K562 (cell line): ENCODE measurements at regions not wholly inside any gene's neighbourhood (a gene's known extent, or its start where the extent isn't known, plus 50 kb on each side); places are given as distances from the start of the nearest gene placed in this dataset.

Source experiments
- CHAMP1 ChIP-seq: fragments of 450-650 bp; IDR thresholded peaks from 2 replicates; pipeline ENCODE4 v1.6.1; 2016; ENCODE audit warnings: mild to moderate bottlenecking
- DEAF1 ChIP-seq: fragments of 450-650 bp; formaldehyde crosslinking; IDR thresholded peaks from 2 replicates; pipeline ENCODE4 v1.4.0; 2020; ENCODE audit warnings: mild to moderate bottlenecking, moderate library complexity
- NFIC ChIP-seq: fragments of 450-650 bp; IDR thresholded peaks from 2 replicates; pipeline ENCODE4 v1.6.1; 2017; ENCODE audit warnings: mild to moderate bottlenecking, inconsistent platforms
- SREBF2 ChIP-seq: sonication (generic); formaldehyde crosslinking; IDR thresholded peaks from 2 replicates; pipeline ENCODE4 v1.4.0; 2020; ENCODE audit warnings: mild to moderate bottlenecking, missing genetic modification reagents
- ZBTB2 ChIP-seq: fragments of 450-650 bp; IDR thresholded peaks from 2 replicates; pipeline ENCODE4 v1.6.1; 2016; ENCODE audit warnings: antibody characterized with exemption
- ZFP36 ChIP-seq: fragments of 150-350 bp; IDR thresholded peaks from 2 replicates; pipeline ENCODE4 v1.6.1; 2018; ENCODE audit warnings: low read length, low read depth; ENCODE audit not compliant: partially characterized antibody

GRCh38 chr6:40308533-40309306, 278.4 kb downstream of the LRFN2 start (continued):
- TF ChIP-seq DEAF1 = peak; percentile 61
- no peak for TF ChIP-seq SREBF2 (CRISPR knock-in tag)
- peak; percentile 18; the same call in 1 of the 2 replicates for TF ChIP-seq CHAMP1
- no peak for TF ChIP-seq ZBTB2
- peak; percentile 14 for TF ChIP-seq ZFP36
- peak; percentile 69 for TF ChIP-seq NFIC
